Upper lobe of left lung (tissue), 6 donors: ENCODE measurements at regions not wholly inside any gene's neighbourhood (a gene's known extent, or its start where the extent isn't known, plus 50 kb on each side); places are given as distances from the start of the nearest gene placed in this dataset.

Source experiments
- ATAC-seq, 2 donors: fragments of 200-7000 bp; cut with Tn5 transposase; one replicate each; pipeline ENCODE4 v1.9.1; 2022; ENCODE audit warnings: mild to moderate bottlenecking in 2 of 2, moderate library complexity in 2 of 2; ENCODE audit not compliant: low FRiP score in 2 of 2
- DNase-seq, 2 donors: peaks; one replicate each; pipeline ENCODE4 v3.0.0-alpha.2; 2019 to 2020
- H3K27ac ChIP-seq, 4 donors: fragments of 200-600 bp; sonication (generic); one replicate each; pipeline ENCODE4 v1.5.1; 2016 to 2019
- H3K27me3 ChIP-seq, 4 donors: fragments of 200-600 bp; sonication (generic); one replicate each; pipeline ENCODE4 v1.5.1; 2017 to 2019
- H3K36me3 ChIP-seq, 4 donors: fragments of 200-600 bp; sonication (generic); one replicate each; pipeline ENCODE4 v1.5.1; 2016 to 2019
- H3K4me1 ChIP-seq, 4 donors: fragments of 200-600 bp; sonication (generic); one replicate each; pipeline ENCODE4 v1.5.1; 2018 to 2019
- H3K4me3 ChIP-seq, 4 donors: fragments of 200-600 bp; sonication (generic); one replicate each; pipeline ENCODE4 v1.5.1; 2017 to 2019; ENCODE audit warnings: mild to moderate bottlenecking in 2 of 4, moderate library complexity in 1 of 4
- H3K9me3 ChIP-seq, 4 donors: fragments of 200-600 bp; sonication (generic); one replicate each; pipeline ENCODE4 v1.5.1; 2018 to 2019
- CTCF ChIP-seq, 6 experiments: fragments of 450-650 bp in 4 of 6; fragments of 200-600 bp in 2 of 6; sonication (generic) in 2 of 6; IDR thresholded peaks; one replicate each; pipeline ENCODE4 v1.5.1; 2016 to 2019; ENCODE audit warnings: antibody characterized with exemption in 6 of 6
- EP300 ChIP-seq, 4 donors: sonication (generic); formaldehyde crosslinking; IDR thresholded peaks; one replicate each; pipeline ENCODE4 v1.5.1; 2017; ENCODE audit warnings: antibody characterized with exemption in 4 of 4, control low read depth in 2 of 4
- POLR2A ChIP-seq, 4 donors: fragments of 450-650 bp; IDR thresholded peaks; one replicate each; pipeline ENCODE4 v1.5.1; 2016 to 2017; ENCODE audit warnings: antibody characterized with exemption in 4 of 4, mild to moderate bottlenecking in 2 of 4
- POLR2AphosphoS5 ChIP-seq, 2 donors: sonication (generic); formaldehyde crosslinking; IDR thresholded peaks; one replicate each; pipeline ENCODE4 v1.5.1; 2017; ENCODE audit warnings: antibody characterized with exemption in 2 of 2
- WGBS, 2 donors: methylation state at CpG; one replicate each; pipeline ENCODE4 v1.1.5; 2017 to 2018; 5-methylcytosine and 5-hydroxymethylcytosine counted together
- donor health status: DM: no; HTN: no; CAD: no; lungs with moderate emphysema.
- donor health status: DM: no; HTN: yes; CAD: no; lungs with severe emphysema.

- TF ChIP-seq CTCF (IDR thresholded peaks at IDR 0.05), result peak in 3 of 6 experiments; percentile 14 to 31 (median 21)
- no peak for TF ChIP-seq POLR2A (IDR thresholded peaks at IDR 0.05)
These were observed 166.0 kb upstream of the STK17B start for GRCh38 chr2:196337208-196337953.

GRCh38 chr2:196338440-196338839, 167.1 kb upstream of the STK17B start:
- ATAC-seq, result no peak
- WGBS, 2 donors, result 65 to 70% methylated on average over 2 of the region's 2 CpGs
- no peak for TF ChIP-seq EP300 (IDR thresholded peaks at IDR 0.05)
- no peak for TF ChIP-seq POLR2AphosphoS5 (IDR thresholded peaks at IDR 0.05)
- TF ChIP-seq POLR2A (IDR thresholded peaks at IDR 0.05), result no peak
- no peak for TF ChIP-seq CTCF (IDR thresholded peaks at IDR 0.05)

More at GRCh38 chr2:196337208-196337953, 166.0 kb upstream of the STK17B start:
- Histone ChIP-seq H3K9me3 (no peaks in the 10 kb centered on the region), H3K4me3 (no peak overlapping the region), H3K4me1 (peaks cover 0 to 7% (median 2%) of the 10 kb centered on the region in 4 donors), H3K36me3 (peaks cover 0 to 6% (median 0%) of the 10 kb centered on the region in 4 donors), H3K27me3 (no peaks in the 10 kb centered on the region), H3K27ac (peak overlapping the region in 1 of 4 donors; percentile 27)
- ATAC-seq, result peak in 1 of 2 donors; percentile 41
- WGBS, 2 donors, result 66 to 71% methylated on average over 6 of the region's 6 CpGs
- no peak for DNase-seq

GRCh38 chr2:196341277-196341841, 170.0 kb upstream of the STK17B start:
- ATAC-seq, result no peak
- no peak overlapping the region for H3K4me3 ChIP-seq

More at GRCh38 chr2:196338440-196338839, 167.1 kb upstream of the STK17B start:
- no peaks in the 10 kb centered on the region for H3K27me3 ChIP-seq
- no peaks in the 10 kb centered on the region for H3K9me3 ChIP-seq
- H3K36me3 ChIP-seq, result peaks cover 0 to 6% (median 0%) of the 10 kb centered on the region in 4 donors
- no peak overlapping the region for H3K27ac ChIP-seq
- no peak for DNase-seq
- peaks cover 0 to 7% (median 2%) of the 10 kb centered on the region in 4 donors for H3K4me1 ChIP-seq
- H3K4me3 ChIP-seq, result no peak overlapping the region

GRCh38 chr2:196344397-196344796, 173.0 kb upstream of the STK17B start:
- Histone ChIP-seq H3K27me3 (no peaks in the 10 kb centered on the region), H3K36me3 (peaks cover 0 to 7% (median 0%) of the 10 kb centered on the region in 4 donors), H3K4me1 (peaks cover 0 to 9% (median 4%) of the 10 kb centered on the region in 4 donors), H3K4me3 (no peak overlapping the region), H3K27ac (peak overlapping the region in 1 of 4 donors; percentile 27), H3K9me3 (no peaks in the 10 kb centered on the region)
- no peak for DNase-seq
- WGBS, 2 donors, result 61 to 69% methylated on average over 1 of the region's 1 CpG
- no peak for ATAC-seq
- TF ChIP-seq POLR2A (IDR thresholded peaks at IDR 0.05), result no peak
- no peak for TF ChIP-seq POLR2AphosphoS5 (IDR thresholded peaks at IDR 0.05)
- TF ChIP-seq EP300 (IDR thresholded peaks at IDR 0.05), result no peak
- TF ChIP-seq CTCF (IDR thresholded peaks at IDR 0.05), result no peak

More at GRCh38 chr2:196341277-196341841, 170.0 kb upstream of the STK17B start:
- Histone ChIP-seq H3K27me3 (no peaks in the 10 kb centered on the region), H3K4me1 (peaks cover 0 to 9% (median 4%) of the 10 kb centered on the region in 4 donors), H3K36me3 (peaks cover 0 to 7% (median 0%) of the 10 kb centered on the region in 4 donors), H3K9me3 (no peaks in the 10 kb centered on the region), H3K27ac (no peak overlapping the region)
- WGBS, 2 donors, result 58 to 61% methylated on average over 2 of the region's 2 CpGs
- TF ChIP-seq POLR2A (IDR thresholded peaks at IDR 0.05) (no peak), CTCF (IDR thresholded peaks at IDR 0.05) (no peak)
- no peak for DNase-seq
